ENCODE measurements at regions not wholly inside any gene's neighbourhood (a gene's known extent, or its start where the extent isn't known, plus 50 kb on each side); places are given as distances from the start of the nearest gene placed in this dataset.

DNA sequence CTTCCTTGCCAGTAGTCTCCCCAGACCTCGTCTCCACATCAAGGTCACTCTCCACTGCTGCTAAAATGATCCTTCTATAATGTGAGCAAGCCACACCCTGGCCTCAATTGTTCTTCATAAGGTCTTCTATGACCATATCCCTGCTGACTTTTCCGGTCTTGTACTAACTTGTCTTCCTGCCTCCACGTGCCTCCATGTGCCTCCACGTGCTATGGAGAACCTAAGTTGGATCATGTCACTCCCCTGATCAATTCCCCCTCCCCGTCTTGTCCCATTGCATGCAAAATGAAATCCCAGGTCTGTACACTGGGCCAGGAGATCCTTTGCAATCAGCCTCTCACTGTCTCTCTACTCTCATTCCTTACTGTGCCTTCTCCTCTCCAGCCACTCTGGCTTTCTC is 110.6 kb downstream of the TTC8 start:
- WGBS (ENCODE audit: extremely low coverage, insufficient read length, low lambda C conversion rate), result no CpG with 5 or more reads among the region's 5 CpGs
- H2AFZ ChIP-seq (ENCODE audit: low read length), result no peak overlapping the region
- TF ChIP-seq, protein P1, sequence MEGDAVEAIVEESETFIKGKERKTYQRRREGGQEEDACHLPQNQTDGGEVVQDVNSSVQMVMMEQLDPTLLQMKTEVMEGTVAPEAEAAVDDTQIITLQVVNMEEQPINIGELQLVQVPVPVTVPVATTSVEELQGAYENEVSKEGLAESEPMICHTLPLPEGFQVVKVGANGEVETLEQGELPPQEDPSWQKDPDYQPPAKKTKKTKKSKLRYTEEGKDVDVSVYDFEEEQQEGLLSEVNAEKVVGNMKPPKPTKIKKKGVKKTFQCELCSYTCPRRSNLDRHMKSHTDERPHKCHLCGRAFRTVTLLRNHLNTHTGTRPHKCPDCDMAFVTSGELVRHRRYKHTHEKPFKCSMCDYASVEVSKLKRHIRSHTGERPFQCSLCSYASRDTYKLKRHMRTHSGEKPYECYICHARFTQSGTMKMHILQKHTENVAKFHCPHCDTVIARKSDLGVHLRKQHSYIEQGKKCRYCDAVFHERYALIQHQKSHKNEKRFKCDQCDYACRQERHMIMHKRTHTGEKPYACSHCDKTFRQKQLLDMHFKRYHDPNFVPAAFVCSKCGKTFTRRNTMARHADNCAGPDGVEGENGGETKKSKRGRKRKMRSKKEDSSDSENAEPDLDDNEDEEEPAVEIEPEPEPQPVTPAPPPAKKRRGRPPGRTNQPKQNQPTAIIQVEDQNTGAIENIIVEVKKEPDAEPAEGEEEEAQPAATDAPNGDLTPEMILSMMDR (conservative IDR thresholded peaks at IDR 0.05), result no peak

More for the DNA sequence above, 110.6 kb downstream of the TTC8 start:
- Histone ChIP-seq H2BK5ac (ENCODE audit: insufficient read length, low read length) (no peak overlapping the region), H3K23ac (ENCODE audit: insufficient read length, low read depth, low read length) (no peak overlapping the region), H2BK20ac (ENCODE audit: low read depth, low read length, poor library complexity, severe bottlenecking) (no peak overlapping the region), H3K4ac (ENCODE audit: low read depth, low read length) (no peak overlapping the region), H2BK12ac (ENCODE audit: insufficient read length, low read depth, low read length) (no peak overlapping the region), H4K8ac (replicated peaks; ENCODE audit: insufficient read length, low read depth, low read length) (no peak overlapping the region), H2BK120ac (ENCODE audit: low read depth, low read length, poor library complexity, severe bottlenecking) (no peak overlapping the region), H4K20me1 (ENCODE audit: control insufficient read depth, insufficient read depth, insufficient read length) (no peaks in the 10 kb centered on the region), H4K91ac (ENCODE audit: insufficient read length, low read depth, low read length) (no peak overlapping the region), H3K18ac (ENCODE audit: insufficient read length, low read depth, low read length) (no peak overlapping the region), H3K56ac (ENCODE audit: insufficient read length, low read depth, low read length) (no peak overlapping the region), H3K27ac (ENCODE audit: insufficient read length, low read depth, low read length) (no peak overlapping the region), H2BK15ac (ENCODE audit: low read depth, low read length) (no peak overlapping the region), H3K4me2 (ENCODE audit: insufficient read depth, insufficient read length, low read length) (no peak overlapping the region), H3K9me3 (ENCODE audit: control insufficient read depth, low read depth, low read length) (no peaks in the 10 kb centered on the region), H4K5ac (ENCODE audit: insufficient read length, low read depth, low read length) (no peak overlapping the region), H3K9ac (ENCODE audit: extremely low read depth, insufficient read length, low read length) (no peak overlapping the region), H2AK5ac (ENCODE audit: insufficient read length, low read length) (no peak overlapping the region), H3T11ph (ENCODE audit: low read length) (no peak overlapping the region), H3K27me3 (ENCODE audit: insufficient read depth, low read length) (no peaks in the 10 kb centered on the region), H3K23me2 (ENCODE audit: insufficient read length, low read depth, low read length, poor library complexity, severe bottlenecking) (no peaks in the 10 kb centered on the region), H3K79me2 (ENCODE audit: insufficient read depth, low read length) (no peaks in the 10 kb centered on the region), H3K79me1 (ENCODE audit: insufficient read depth, low read depth, low read length, poor library complexity, severe bottlenecking) (no peaks in the 10 kb centered on the region), H3K14ac (ENCODE audit: insufficient read depth, low read length) (no peak overlapping the region), H3K4me1 (ENCODE audit: insufficient read depth, low read length) (no peaks in the 10 kb centered on the region)
- H3K36me3 Mint-ChIP-seq (ENCODE audit: insufficient read depth in 1 of 3, low read depth in 3 of 3), result no peaks in the 10 kb centered on the region
- no peak overlapping the region for H3K27ac Mint-ChIP-seq
- no peaks in the 10 kb centered on the region for H3K9me3 Mint-ChIP-seq
- no peaks in the 10 kb centered on the region for H3K4me1 Mint-ChIP-seq
- peaks cover 16% of the 10 kb centered on the region for H3K27me3 Mint-ChIP-seq (ENCODE audit: low read depth)
- no peak for DNase-seq
- no peak overlapping the region for H3K4me3 Mint-ChIP-seq
